Fibroblast of pulmonary artery (primary cell): ENCODE measurements at regions not wholly inside any gene's neighbourhood (a gene's known extent, or its start where the extent isn't known, plus 50 kb on each side); places are given as distances from the start of the nearest gene placed in this dataset.

ENCODE experiments used
- DNase-seq: peaks from one replicate; pipeline ENCODE4 v3.0.0-alpha.2; 2010; ENCODE audit warnings: low read depth
- H3K4me3 ChIP-seq: replicated peaks from 2 replicates; pipeline ENCODE4 v1.5.1; 2011; ENCODE audit warnings: low read depth, mild to moderate bottlenecking, control low read depth, low read length, moderate library complexity
- CTCF ChIP-seq: IDR thresholded peaks from 2 replicates; pipeline ENCODE4 v1.5.1; 2011; ENCODE audit warnings: mild to moderate bottlenecking, control low read depth, low read length, inconsistent platforms; ENCODE audit errors: missing control alignments

GRCh38 chr6:145227593-145227992, 507.7 kb downstream of the EPM2A start:
- H3K4me3 ChIP-seq = no peak overlapping the region
- no peak for DNase-seq
- no peak for TF ChIP-seq CTCF

- no peak for TF ChIP-seq CTCF
- DNase-seq = no peak
- no peak overlapping the region for H3K4me3 ChIP-seq
Measured at GRCh38 chr6:145228962-145229582, 506.2 kb downstream of the EPM2A start.

- DNase-seq = no peak
- no peak for TF ChIP-seq CTCF
- no peak overlapping the region for H3K4me3 ChIP-seq
Measured at GRCh38 chr6:145233955-145234354, 501.4 kb downstream of the EPM2A start.

- no peak overlapping the region for H3K4me3 ChIP-seq
- no peak for DNase-seq
- TF ChIP-seq CTCF = no peak
Measured at GRCh38 chr6:145235207-145235606, 500.1 kb downstream of the EPM2A start.

- TF ChIP-seq CTCF = no peak
- H3K4me3 ChIP-seq = no peak overlapping the region
- DNase-seq = no peak
Measured at GRCh38 chr6:145238787-145239186, 496.5 kb downstream of the EPM2A start.

GRCh38 chr6:145241039-145241438, 494.3 kb downstream of the EPM2A start:
- peak; percentile 61 for DNase-seq
- H3K4me3 ChIP-seq = no peak overlapping the region
- no peak for TF ChIP-seq CTCF

GRCh38 chr6:145241721-145242120, 493.6 kb downstream of the EPM2A start:
- no peak overlapping the region for H3K4me3 ChIP-seq
- no peak for TF ChIP-seq CTCF
- no peak for DNase-seq
